ENCODE measurements at regions not wholly inside any gene's neighbourhood (a gene's known extent, or its start where the extent isn't known, plus 50 kb on each side); places are given as distances from the start of the nearest gene placed in this dataset.

- H3K4me3 ChIP-seq (ENCODE audit: control insufficient read depth, low read depth, low read length), result no peak overlapping the region
- TF ChIP-seq CTCF (conservative IDR thresholded peaks at IDR 0.05; ENCODE audit: control insufficient read depth, insufficient read depth, low read depth, low read length), result no peak
- DNase-seq (ENCODE audit: low read depth), result no peak
Observed at GRCh38 chr12:18008642-18009041, 81.4 kb downstream of the RERGL start.

DNA sequence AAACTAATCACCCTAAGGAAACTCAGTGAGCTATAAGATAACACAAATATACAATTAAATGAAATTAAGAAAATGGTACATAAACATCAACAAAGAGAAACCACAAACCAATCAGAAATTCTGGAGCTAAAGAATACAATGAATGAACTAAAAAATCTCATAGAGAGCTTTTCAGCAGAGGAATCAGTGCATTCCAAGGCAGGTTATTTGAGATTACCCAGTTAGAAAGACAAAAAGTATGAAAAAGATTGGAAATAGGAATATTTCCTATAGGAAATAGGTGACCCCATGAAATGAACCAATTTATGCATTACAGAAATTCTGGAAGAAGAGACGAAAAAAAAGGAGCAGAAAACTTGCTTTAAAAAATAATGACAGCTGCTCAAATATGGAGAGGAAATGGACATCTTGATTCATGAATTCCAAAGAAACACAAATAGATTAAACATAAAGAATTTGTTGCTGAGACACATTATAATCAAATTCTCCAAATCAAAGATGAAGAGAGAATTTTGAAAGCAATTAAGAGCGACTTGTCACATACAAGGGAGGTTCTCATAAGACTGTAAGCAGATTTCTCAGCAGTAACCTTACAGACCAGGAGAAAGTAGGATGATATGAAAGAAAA is 90.7 kb downstream of the RERGL start:
- TF ChIP-seq CTCF (conservative IDR thresholded peaks at IDR 0.05; ENCODE audit: control insufficient read depth, insufficient read depth, low read depth, low read length), result no peak
- no peak overlapping the region for H3K4me3 ChIP-seq (ENCODE audit: control insufficient read depth, low read depth, low read length)

GRCh38 chr12:17992002-17992656 is 97.9 kb downstream of the RERGL start:
- DNase-seq (ENCODE audit: low read depth), result peak; percentile 59
- TF ChIP-seq CTCF (conservative IDR thresholded peaks at IDR 0.05; ENCODE audit: control insufficient read depth, insufficient read depth, low read depth, low read length), result peak; percentile 80
- H3K4me3 ChIP-seq (ENCODE audit: control insufficient read depth, low read depth, low read length), result no peak overlapping the region

More for the DNA sequence above, 90.7 kb downstream of the RERGL start:
- DNase-seq (ENCODE audit: low read depth), result no peak

- H3K4me3 ChIP-seq (ENCODE audit: control insufficient read depth, low read depth, low read length), result no peak overlapping the region
- TF ChIP-seq CTCF (conservative IDR thresholded peaks at IDR 0.05; ENCODE audit: control insufficient read depth, insufficient read depth, low read depth, low read length), result no peak
- DNase-seq (ENCODE audit: low read depth), result no peak
Observed at GRCh38 chr12:17982556-17982955, 107.4 kb downstream of the RERGL start.

GRCh38 chr12:17976202-17976601 is 113.8 kb downstream of the RERGL start:
- no peak for TF ChIP-seq CTCF (conservative IDR thresholded peaks at IDR 0.05; ENCODE audit: control insufficient read depth, insufficient read depth, low read depth, low read length)
- no peak overlapping the region for H3K4me3 ChIP-seq (ENCODE audit: control insufficient read depth, low read depth, low read length)
- no peak for DNase-seq (ENCODE audit: low read depth)

GRCh38 chr12:17975763-17976162 is 114.2 kb downstream of the RERGL start:
- TF ChIP-seq CTCF (conservative IDR thresholded peaks at IDR 0.05; ENCODE audit: control insufficient read depth, insufficient read depth, low read depth, low read length), result no peak
- DNase-seq (ENCODE audit: low read depth), result no peak
- no peak overlapping the region for H3K4me3 ChIP-seq (ENCODE audit: control insufficient read depth, low read depth, low read length)
